ENCODE measurements at regions not wholly inside any gene's neighbourhood (a gene's known extent, or its start where the extent isn't known, plus 50 kb on each side); places are given as distances from the start of the nearest gene placed in this dataset.
"Not testable (repeated sequence)": the region's sequence is repeated elsewhere in the genome, so short reads cannot be mapped to it uniquely, and the experiment has no call there.

DNA sequence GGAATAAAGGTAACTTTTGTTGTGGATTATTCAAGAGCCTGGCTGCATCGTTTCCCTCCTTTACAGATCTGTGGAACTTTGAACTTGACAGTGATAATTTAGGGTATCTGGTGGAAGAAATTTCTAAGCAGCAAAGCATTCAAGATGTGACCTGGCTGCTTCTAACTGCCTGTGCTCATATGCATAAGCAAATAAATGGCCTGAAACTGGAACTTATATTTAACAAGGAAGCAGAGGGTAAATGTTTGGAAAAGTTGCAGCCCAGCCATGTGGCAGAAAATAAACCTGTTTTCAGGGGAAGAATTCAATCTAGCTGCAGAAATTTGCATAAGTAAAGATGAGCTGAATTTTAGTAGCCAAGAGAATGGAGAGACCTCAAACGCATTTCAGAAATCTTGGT lies 173.5 kb downstream of the C6orf118 start:
- Histone ChIP-seq H3K36me3 (no peaks in the 10 kb centered on the region), H3K4me1 (no peaks in the 10 kb centered on the region), H3K27ac (no peak overlapping the region), H3K9me3 (no peaks in the 10 kb centered on the region), H3K27me3 (no peaks in the 10 kb centered on the region), H3K4me3 (no peak overlapping the region)
- intact Hi-C loops (cut with DNase I) = no loop called here
- TF ChIP-seq POLR2A (IDR thresholded peaks at IDR 0.05) (no peak), CTCF (IDR thresholded peaks at IDR 0.05) (no peak)
- 33% methylated on average over 2 of the region's 2 CpGs for WGBS (ENCODE audit: insufficient coverage, low coverage, low lambda C conversion rate, missing lambda C conversion rate)
- DNase-seq = no peak
- no peak for ATAC-seq

DNA sequence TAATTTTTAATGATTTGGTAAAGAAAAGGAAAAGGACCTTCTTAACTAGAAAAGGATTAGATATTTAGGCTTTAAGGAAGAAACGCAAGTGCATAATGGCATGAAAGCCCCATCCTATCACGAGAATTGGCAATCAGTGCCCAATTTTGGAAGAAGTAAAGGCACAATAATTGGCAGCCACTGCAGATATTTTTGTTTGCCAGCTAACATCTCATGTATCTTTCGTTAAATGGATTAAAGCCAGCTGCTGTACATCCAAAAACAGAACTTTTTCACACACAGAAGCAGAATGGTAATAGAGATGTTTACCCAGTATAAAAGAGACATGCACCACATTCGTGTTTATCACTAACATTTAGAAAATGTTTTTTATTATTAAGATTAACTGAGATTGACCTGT lies 180.3 kb downstream of the C6orf118 start:
- TF ChIP-seq POLR2A (IDR thresholded peaks at IDR 0.05) (no peak), CTCF (IDR thresholded peaks at IDR 0.05) (no peak)
- H3K36me3 ChIP-seq = no peaks in the 10 kb centered on the region
- no peak overlapping the region for H3K27ac ChIP-seq
- intact Hi-C loops (cut with DNase I) = no loop called here
- ATAC-seq = no peak
- H3K27me3 ChIP-seq = no peaks in the 10 kb centered on the region
- no peak overlapping the region for H3K4me3 ChIP-seq
- no peak for DNase-seq
- H3K9me3 ChIP-seq = no peaks in the 10 kb centered on the region
- WGBS (ENCODE audit: insufficient coverage, low coverage, low lambda C conversion rate, missing lambda C conversion rate) = 36% methylated on average over 4 of the region's 4 CpGs
- no peaks in the 10 kb centered on the region for H3K4me1 ChIP-seq

GRCh38 chr6:165127743-165128142 lies 181.7 kb downstream of the C6orf118 start:
- H3K36me3 ChIP-seq; H3K27ac ChIP-seq; H3K9me3 ChIP-seq; DNase-seq; intact Hi-C loops (cut with DNase I); H3K4me1 ChIP-seq; H3K27me3 ChIP-seq; H3K4me3 ChIP-seq; ATAC-seq: not testable (repeated sequence)
- 66% methylated on average over 10 of the region's 17 CpGs for WGBS (ENCODE audit: insufficient coverage, low coverage, low lambda C conversion rate, missing lambda C conversion rate)

- H3K36me3 ChIP-seq; ATAC-seq; intact Hi-C loops (cut with DNase I); DNase-seq; H3K27ac ChIP-seq; H3K4me1 ChIP-seq; H3K9me3 ChIP-seq; H3K27me3 ChIP-seq; H3K4me3 ChIP-seq: not testable (repeated sequence)
- 88% methylated on average over 2 of the region's 4 CpGs for WGBS (ENCODE audit: insufficient coverage, low coverage, low lambda C conversion rate, missing lambda C conversion rate)
Observed at GRCh38 chr6:165124681-165125080, 184.7 kb downstream of the C6orf118 start.

DNA sequence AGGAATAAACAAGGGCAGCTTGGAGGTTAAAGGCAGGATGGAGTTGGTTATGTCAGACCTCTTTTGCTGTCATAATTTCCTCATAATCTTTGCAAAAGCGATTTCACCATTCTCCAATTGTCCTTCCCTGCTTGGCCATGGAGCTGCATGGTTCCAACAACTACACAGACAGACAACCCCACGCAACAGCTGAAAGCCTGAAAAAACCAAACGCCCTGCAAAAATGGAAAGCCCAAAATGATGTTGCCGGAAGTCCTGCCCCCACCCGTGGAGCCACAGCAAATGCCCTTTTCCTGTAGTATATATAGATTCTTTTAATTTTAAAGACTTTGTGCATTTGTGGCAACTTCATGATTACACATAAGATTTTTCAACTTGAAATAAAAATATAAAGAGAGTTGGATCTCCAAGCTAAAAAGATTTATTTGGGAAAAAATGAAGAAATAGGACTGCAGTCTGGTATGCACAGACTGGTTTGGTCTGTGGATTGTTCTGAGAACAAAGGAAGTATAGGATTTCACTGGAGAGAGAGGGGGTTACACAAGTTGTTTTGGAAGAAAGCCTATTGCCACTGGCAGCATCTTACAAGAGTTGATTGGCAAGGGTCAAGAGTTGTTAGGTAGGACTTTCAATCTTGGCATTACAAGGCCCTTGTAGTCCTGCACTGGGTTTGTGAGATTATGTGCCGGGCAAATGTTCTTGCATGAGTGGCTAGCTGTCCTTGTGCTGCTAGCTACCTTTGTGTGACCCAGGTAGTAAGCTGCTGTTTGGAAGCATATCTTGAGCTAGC lies 190.0 kb downstream of the C6orf118 start:
- TF ChIP-seq POLR2A (IDR thresholded peaks at IDR 0.05) = no peak
- TF ChIP-seq CTCF (IDR thresholded peaks at IDR 0.05) = no peak
- Histone ChIP-seq H3K27ac (no peak overlapping the region), H3K4me1 (no peaks in the 10 kb centered on the region), H3K27me3 (no peaks in the 10 kb centered on the region), H3K9me3 (no peaks in the 10 kb centered on the region), H3K4me3 (no peak overlapping the region), H3K36me3 (no peaks in the 10 kb centered on the region)
- intact Hi-C loops (cut with DNase I) = no loop called here
- DNase-seq (no peak), ATAC-seq (no peak)
- 41% methylated on average over 6 of the region's 6 CpGs for WGBS (ENCODE audit: insufficient coverage, low coverage, low lambda C conversion rate, missing lambda C conversion rate)
